Glomerular visceral epithelial cell (primary cell): ENCODE measurements at regions not wholly inside any gene's neighbourhood (a gene's known extent, or its start where the extent isn't known, plus 50 kb on each side); places are given as distances from the start of the nearest gene placed in this dataset.

ENCODE experiments used
- DNase-seq: peaks from one replicate; pipeline ENCODE4 v3.0.0-alpha.2; 2016; ENCODE audit errors: extremely low spot score

- DNase-seq: no peak
These were observed 1177.1 kb downstream of the ADGRL3 start for GRCh38 chr4:62377245-62377644.

GRCh38 chr4:62366939-62367338 lies 1166.8 kb downstream of the ADGRL3 start:
- DNase-seq: no peak

- DNase-seq: no peak
These were observed 1160.0 kb downstream of the ADGRL3 start for GRCh38 chr4:62360156-62360545.

- no peak for DNase-seq
These were observed 1159.5 kb downstream of the ADGRL3 start for GRCh38 chr4:62359441-62360155.

- DNase-seq: no peak
These were observed 1144.8 kb downstream of the ADGRL3 start for GRCh38 chr4:62344915-62345314.

DNA sequence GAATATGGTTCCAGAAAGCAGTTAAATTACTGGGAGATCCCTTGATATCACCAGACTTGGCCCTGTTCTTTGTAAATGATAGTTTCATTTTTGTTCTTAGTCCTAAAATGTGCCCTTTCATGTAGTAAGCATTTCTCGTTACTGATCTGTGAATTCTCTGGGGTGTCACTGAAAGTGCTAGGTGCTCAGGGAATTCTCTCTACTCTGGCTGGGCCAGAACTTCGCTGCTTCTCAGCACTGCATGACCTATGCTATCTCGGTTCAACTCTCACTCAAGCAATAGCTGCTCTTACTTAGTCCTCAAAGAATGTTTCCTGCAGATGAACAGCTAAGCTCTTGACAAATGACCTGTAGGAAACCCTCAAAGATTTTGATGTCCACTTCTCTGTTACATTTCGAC lies 1144.3 kb downstream of the ADGRL3 start:
- DNase-seq: no peak

GRCh38 chr4:62342346-62342745 lies 1142.2 kb downstream of the ADGRL3 start:
- DNase-seq: no peak

DNA sequence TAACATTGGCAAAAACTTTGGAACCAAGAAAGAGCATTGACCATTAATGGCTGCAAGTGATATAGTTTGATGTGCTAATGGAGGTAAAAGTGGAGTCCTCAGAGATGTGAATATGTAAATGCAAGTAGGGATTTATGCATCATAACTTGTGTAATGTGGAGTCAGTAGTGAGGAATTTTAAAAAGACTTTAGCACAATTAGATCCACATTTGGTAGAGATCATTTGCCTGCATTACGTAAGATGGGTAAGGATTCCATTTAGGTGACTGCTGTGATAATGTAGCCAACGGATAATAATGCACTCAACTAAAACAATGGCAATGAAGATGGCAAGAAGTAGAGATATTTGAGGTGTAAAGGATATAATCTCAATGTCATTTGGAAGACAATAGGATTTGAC lies 1128.4 kb downstream of the ADGRL3 start:
- no peak for DNase-seq

DNA sequence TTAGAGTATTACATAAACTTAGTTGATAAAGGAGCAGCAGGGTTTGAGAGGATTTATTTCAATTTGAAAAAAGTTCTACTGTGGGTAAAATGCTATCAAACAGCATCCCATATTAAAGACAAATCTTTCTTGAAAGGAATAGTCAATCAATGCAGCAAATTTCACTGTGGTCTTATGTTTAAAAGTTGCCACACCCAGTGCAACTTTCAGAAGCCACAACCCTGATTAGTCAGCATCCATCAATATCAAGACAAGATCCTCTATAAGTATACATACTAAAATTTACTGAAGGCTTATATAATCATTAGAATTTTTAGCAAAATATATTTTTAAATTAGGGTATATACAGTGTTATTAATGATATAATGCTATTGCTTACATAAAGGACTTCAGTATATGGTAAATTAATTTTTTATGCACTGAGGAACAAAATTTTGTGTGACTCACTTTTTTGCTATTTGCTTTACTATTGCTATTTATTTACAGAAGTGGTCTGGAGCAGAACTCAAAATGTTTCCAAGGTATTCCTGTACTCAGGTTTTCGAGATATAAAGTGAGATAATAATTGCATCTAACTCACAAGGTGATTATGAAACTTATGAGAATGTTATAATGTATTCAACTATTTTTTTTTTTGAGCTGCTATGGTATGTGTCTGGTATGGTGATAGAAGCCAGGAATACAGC lies 1127.6 kb downstream of the ADGRL3 start:
- DNase-seq: no peak

GRCh38 chr4:62324215-62324614 lies 1124.1 kb downstream of the ADGRL3 start:
- DNase-seq: no peak

GRCh38 chr4:62320612-62321011 lies 1120.5 kb downstream of the ADGRL3 start:
- no peak for DNase-seq

- no peak for DNase-seq
These were observed 1102.6 kb downstream of the ADGRL3 start for GRCh38 chr4:62302710-62303109.

- no peak for DNase-seq
These were observed 1101.4 kb downstream of the ADGRL3 start for GRCh38 chr4:62301500-62301899.

DNA sequence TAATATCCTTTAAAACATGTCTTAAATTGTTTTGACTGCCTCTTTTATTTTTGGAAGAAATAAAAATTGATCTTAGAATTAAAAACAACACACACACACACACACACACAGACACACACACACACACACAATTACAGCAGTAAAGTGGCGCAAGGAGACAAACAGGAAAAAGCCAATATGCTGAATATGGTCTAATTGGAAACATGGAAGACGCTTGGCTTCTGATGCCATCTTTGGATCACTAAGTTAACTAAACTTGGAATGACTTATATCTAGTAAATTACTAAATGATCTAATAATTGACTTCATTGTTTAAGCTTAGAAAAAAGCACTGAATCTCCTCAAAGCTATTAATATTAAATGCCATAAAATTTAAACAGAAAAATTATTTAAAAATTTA lies 1093.4 kb downstream of the ADGRL3 start:
- no peak for DNase-seq

DNA sequence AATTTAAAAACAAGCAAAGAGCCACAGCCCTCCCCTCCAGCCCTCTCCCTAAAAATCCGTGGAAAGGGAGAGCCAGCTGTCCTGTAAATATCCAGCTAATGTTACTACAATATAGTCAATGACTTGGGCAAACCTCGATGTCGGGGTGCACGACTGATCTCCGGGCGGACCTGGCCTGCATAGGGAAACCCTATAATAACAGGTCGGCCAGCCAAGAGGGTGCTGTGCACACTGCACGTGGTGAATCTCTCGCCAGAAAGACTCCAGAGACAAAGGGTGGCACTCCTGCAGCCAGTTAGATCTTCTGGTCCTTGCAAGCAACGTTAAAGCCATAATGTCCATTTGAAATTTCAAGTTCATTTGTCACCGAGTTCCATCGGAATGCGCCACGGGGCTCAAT lies 1092.8 kb downstream of the ADGRL3 start:
- no peak for DNase-seq

- no peak for DNase-seq
These were observed 1088.8 kb downstream of the ADGRL3 start for GRCh38 chr4:62288808-62289541.

- no peak for DNase-seq
These were observed 1084.9 kb downstream of the ADGRL3 start for GRCh38 chr4:62285026-62285425.

DNA sequence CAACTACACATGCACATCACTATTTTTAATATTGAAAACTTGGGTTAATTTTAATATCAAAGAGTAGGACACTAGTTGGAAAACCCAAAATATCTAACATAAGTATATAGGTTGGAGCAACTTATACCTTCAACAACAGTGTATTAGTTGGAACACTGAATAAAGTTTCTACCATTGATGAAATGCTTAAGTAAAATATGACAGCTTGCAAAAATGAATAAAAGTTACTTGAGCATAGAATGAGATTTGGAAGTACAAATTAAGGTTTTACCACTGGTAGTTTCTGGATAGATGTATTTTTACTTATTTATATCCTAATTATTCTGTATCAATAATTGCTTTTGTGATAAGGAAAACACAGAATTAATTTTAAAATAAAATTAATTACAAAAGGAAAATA lies 1079.6 kb downstream of the ADGRL3 start:
- no peak for DNase-seq

GRCh38 chr4:62275470-62275869 lies 1075.3 kb downstream of the ADGRL3 start:
- DNase-seq: no peak

DNA sequence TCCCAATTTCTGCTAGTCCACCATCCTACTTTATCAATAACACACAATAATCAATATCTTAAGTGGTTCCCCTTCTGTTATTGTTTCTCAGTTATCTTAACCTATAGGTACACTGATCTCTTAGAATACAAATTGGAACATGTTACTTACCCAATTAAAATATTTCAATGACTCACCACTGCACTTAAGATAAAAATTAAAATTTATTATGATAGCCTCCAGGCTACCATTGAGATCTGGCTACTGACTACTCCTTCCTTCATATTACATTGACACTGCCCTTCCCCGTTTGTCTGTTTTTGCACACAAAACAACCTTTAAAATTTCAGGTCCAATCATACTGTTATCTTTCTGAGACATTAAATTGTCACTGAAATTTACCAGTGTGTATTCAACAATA lies 1074.7 kb downstream of the ADGRL3 start:
- no peak for DNase-seq

DNA sequence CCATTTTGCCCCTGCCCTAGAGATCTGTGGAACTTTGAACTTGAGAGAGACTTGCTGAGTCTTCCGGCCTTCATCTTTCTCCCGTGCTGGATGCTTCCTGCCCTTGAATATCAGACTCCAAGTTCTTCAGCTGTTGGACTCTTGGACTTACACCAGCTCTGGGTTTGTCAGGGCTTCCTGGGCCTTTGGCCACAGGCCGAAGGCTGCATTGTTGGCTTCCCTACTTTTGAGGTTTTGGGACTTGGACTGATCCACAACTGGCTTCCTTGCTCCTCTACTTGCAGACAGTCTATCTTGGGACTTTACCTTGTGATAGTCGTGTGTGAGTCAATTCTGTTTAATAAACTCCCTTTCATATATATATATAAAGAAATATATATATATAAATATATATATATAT lies 1071.0 kb downstream of the ADGRL3 start:
- DNase-seq: no peak

DNA sequence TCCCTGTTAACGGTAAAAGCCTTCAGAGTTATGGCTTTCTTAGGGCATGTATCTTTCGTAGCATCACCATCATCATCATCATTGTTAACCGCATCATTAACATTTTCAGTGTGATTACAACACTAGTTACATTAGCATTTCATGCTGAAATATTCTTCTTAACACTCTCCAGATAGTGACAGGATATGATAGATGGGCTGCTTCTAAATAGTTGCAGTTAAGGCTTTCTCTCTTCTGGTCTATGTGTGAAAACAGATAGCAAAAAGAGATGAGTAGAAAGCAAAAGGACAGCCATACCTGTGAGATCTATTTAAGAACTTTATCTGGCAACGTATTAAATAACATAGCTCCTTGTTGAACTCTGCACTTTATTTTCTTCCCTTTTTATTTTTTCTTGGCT lies 1069.8 kb downstream of the ADGRL3 start:
- no peak for DNase-seq

DNA sequence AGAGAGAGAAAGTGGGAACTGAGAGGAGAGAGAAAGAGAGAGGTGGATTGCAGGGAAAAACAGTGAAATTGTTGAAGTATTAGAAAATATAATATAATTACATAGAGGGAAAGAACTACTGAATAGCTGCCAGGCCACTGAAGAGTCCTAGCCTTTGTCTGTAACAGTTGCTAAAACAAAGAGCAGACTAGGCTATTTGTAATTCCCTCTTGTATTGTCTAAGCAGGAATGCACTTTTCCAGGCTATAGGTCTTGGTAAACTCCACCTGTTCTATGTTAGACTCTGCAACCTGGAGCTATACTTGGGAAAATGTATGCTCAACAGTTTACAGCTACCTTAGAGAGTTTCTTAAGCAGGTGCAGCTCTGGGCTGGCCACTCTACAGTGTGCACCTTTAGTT lies 1063.3 kb downstream of the ADGRL3 start:
- no peak for DNase-seq
